GM18873 (cell line): ENCODE measurements at regions not wholly inside any gene's neighbourhood (a gene's known extent, or its start where the extent isn't known, plus 50 kb on each side); places are given as distances from the start of the nearest gene placed in this dataset.

Source experiments
- ATAC-seq: cut with Tn5 transposase; IDR thresholded peaks from one replicate; pipeline ENCODE4 v1.9.1; 2021; ENCODE audit warnings: mild to moderate bottlenecking, moderate library complexity, moderate number of reproducible peaks; ENCODE audit not compliant: unreplicated experiment, low FRiP score

DNA sequence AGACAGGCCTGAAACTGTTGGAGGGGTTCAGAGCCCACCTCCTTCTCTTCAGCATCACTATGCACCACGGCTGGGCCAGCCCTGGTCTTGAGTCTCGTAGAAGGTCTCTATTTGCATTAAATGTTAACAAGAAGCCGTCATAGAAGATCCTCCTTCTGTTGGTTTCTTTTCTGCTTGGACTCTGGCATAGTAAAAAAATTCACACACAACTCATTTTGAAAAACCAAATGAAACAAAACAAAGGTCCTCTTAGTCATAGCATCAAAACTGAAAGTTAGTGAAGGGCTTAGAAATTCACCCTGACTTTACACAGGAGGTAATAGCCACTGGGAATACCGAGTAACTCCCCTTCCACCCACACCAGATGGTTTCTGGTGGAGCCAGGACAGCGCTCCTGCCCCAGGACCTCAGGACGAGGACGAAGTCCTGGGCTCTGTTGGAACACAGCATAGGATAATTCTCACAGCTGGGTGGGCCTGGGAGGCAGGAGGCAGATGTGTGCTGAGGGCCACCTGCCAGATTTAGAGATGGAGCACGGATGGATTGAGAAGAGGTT, 248.4 kb upstream of the KLF6 start:
- ATAC-seq: peak; percentile 94

DNA sequence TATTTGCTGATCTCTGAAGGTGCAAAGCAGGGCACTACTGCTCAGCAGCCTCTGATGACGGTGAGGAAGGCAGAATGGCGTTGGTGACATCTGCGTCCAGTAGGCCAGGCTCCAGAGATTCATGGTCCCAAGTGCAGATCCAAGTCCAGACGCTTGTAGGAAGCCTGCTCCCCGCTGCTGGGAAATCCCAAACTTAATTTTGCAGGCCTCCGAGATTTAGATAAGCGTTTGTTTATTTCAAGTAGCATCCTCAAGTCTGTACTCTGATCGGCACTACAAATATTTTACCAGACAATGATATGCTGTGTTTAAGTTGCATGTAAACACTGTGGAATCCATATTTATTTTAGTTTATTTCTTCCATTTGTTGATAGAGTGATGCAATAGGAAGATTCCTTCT, 244.9 kb upstream of the KLF6 start:
- ATAC-seq: no peak

DNA sequence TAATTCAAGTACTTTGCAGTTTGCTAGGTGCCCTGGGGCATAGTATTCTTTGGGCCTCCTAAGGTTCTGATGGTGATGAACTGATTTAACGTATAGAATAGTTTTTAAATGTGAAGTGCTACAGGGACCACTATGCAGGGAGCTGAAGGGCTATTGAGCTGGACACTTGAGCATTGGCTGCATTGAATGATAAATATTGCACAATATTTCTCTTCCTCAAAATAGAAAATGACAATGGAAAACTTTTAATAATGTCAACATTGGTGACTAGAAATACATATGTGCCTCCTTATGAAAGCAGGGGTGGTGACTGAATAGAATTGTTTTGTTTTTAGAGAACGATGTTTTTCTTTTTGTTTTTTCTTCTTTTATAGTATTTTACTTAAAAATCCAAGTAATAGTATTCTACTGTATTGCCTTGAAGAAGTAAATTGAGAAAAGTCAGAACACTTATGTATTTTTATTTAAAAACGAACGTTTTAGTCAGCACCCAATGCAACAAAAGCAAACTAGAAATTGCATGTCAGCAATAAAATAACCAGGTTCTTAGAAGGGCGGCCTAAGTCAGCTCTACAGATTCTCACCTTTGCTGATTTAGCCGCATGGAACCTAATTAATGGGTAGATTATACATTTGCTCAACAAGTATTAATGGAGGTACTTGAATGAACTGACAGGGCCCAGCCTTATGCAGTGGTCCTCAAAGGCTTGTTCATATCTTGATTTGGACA, 244.0 kb upstream of the KLF6 start:
- ATAC-seq: no peak

DNA sequence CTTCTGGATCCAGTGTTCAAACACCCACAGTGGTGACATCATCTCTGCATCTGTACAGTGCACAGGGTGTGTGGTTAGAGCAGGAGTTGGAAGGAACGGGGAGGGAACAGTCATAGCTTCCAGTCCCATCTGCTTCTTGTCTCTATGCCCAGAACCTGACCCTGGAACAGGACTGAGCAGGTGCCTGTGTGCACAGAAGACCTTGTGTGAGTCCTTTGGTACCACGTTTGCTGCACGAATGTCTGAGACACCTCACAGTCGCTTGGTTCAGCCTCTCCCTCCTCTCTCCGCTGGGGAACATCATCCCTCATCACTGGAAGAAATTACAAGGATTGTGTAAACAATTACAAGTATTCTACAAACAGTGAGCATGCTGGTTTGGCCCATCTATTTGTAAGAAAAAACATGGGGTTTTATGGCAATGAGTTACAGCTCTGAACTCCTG, 243.0 kb upstream of the KLF6 start:
- ATAC-seq: no peak

DNA sequence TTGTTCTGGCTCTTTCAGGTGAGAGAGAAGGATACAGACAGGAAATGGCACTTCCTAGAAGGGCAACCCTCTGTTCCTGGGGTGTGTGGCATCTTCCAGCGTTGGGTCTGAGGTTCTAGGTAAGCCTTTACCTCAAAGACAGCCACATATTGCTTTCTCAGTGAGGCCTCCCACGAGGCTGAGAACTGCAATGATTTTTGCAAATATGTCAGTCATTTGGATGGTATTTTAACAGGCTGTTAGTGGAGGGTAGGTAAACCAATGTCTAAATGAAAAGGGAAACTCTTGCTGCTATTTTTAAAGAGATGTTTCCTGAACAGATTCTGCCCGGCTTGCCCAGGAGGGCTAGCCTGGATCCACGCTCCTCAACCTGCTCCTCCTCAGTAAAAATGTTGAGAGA, 240.3 kb upstream of the KLF6 start:
- ATAC-seq: no peak

DNA sequence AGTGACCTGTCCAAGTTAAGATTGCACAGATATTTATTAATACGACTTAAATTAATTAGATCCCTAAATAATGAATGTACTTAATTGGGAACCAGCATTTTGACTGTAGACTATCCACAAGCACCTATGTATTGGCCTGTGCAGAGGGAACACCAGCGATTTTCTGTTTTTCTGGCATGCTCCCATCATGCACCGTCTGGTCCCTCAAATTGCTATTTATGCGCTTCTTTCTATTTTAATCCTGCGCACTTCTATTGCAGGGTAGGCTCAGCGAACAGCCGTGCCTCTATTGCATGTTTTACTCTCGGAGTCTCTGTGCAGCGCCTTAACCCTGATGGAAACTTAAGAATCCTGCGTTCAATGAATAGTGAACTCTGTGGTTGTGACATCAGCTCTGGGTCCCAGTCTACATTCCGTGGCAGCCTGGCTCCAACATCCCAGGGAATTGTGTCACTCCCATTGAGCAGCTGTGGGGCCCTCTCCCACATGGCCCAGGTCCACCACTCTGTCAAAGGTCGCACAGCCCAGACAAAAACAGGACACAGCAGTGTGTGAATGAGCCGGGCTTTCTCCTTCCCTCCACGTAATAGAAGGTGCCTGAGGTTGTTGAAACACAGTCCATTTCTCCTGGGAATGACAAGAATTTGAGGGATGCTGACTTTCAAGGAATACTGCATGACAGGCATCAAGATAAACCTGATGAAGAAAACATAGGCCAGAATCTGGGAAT, 239.7 kb upstream of the KLF6 start:
- ATAC-seq: no peak

DNA sequence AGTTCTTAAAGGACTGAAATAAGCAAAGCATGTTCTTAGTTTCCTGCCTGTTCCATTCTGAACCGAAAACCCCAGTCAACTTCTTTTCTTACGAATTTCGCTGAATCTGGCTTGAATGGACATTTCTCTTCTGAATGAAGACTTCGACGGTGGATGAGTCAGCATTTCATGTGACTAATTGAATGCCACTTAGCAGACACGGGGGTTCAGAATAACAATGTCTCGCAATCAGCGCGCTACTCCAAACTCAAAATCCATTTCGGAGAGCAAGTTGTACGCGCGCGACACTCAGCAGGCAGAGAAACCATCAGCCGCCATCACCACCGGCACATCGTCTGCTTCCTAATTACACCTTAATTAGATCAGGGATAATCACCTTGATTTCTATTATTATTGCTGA, 239.0 kb upstream of the KLF6 start:
- no peak for ATAC-seq

DNA sequence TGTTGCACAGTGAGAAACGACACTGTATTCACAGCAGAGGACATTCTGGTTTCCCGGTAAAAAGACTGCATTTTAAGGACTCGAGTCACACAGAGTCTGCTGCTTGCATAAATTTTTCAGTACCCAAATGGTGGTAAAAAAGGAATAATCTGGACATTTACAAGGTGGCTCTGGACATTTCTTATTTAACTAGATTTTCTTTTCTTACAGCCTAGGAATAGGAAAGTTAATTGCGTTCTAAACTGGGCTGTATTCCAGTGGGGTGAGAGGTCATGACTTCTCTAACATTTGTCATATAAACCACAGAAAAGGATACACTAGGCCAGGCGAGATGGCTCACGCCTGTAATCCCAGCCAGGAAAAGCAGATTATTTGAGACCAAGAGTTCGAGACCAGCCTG, 237.5 kb upstream of the KLF6 start:
- no peak for ATAC-seq

DNA sequence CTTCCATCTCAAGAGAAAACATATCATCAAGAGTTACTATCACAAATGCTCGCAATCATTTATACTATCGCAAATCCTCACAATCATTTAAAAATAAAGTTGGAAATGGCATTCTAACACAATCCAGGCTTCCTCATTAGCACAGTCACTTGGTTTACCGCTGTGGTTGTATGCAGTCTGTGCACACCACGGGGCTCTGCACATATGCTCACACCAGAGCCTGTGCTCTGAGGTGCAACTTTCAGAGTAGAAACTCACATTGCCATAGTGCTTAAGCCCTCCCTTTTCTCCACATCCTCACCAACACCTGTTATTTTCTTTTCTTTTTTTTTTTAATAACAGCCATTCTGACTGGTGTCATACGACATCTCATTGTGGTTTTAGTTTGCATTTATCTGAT, 235.6 kb upstream of the KLF6 start:
- ATAC-seq: no peak

DNA sequence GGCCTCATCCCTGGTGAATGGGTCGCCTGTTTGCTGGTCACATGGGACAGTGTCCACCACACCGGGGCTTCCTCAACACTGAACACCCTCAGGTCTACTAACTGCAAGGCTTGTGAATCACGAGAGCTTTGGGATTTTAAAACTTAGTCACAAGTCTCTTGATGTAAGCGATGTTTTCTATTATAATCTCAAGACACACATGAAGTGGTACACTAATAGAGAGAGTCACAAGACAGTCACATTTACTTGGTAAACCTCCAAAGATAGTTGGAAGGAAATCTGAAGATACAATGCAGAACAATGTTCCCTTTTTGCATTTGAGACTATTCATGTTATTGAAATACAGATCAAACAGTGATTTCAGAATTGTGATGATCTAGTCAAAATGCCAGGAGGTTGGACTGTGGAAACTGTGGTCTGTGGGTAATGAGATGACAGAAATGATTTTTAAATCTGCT, 233.1 kb upstream of the KLF6 start:
- no peak for ATAC-seq

DNA sequence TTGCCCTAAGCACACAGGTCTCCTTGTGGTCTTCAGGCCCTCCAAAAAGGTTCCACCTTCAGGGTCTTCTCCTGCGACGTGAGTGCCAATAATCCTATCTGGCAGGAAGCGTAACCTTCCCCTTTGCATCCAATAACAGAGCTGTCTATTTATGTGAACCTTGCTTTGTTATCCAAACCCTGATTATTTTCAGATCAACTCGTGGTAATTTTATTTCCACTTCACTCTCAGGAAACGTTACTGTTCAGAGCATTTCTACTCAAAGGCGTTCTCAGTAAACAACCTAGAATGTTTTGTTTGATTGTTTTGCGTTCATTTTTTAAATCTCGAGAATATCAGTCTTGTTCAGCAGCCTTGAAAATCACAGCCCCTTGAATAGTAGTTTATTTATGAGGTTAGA, 232.3 kb upstream of the KLF6 start:
- no peak for ATAC-seq

DNA sequence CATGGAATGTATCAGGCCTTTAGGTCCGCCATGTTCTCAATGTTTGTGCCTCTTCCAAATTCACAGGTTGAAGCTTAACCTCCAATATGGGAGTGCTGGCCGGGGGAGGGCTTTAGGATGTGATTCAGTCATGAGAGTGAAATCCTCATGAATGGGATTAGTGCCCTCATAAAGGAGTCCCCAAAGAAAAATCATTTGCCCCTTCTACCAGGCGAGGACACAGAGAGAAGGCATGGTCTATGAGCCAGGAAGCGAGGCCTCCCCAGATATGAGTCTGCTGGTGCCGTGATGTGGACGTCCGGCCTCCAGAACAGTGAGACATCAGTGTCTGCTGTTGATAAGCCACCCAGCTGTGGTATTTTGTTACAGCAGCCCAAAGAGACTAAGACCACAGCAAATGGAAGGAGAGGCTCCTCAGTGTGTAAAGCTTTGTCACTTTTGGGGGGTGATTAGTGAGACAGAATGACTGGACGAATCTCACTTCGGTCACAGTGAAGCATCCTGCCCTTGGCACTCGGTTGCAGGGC, 231.3 kb upstream of the KLF6 start:
- no peak for ATAC-seq

DNA sequence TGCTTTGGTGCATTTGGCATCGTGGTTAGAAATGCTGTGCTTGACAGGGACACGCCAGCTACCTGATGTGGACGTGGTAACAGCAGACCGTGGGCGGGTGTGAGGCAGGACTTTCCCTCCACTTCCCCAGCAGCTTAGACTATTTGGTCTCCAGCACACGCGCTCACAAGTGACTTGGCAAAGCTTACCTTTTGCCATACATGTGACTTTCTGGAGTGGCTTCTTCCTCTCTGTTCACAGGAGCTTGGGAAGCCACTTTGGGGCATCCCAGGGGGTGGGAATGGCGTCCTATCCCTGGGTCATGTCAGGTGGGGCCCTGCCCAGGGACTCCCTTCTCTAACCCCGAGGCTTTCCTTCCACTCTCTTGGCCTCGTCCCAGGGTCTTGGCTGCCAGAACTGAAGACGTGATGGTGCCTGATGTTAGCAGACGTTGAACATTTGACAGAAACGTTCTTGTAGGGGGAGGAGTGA, 228.7 kb upstream of the KLF6 start:
- no peak for ATAC-seq

DNA sequence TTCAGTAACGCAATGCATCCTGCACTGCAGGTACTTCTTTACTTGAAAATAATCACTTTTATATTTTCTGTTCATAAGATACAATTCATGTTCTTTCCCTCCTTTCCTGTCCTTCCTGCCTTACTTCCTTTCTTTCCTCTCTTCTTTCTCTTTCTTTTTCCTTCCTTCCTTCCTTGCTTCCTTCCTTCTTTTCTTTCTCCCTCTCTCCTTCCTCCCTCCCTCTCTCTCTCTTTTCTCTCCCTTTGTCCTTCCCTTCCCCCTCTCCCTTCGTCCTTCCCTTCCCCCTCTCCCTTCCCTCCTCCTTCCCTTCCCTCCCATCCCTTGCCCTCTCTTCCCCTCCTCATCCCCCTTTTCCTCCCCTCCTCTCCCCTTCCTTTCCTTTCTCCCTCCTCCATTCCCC, 227.8 kb upstream of the KLF6 start:
- ATAC-seq: no peak

DNA sequence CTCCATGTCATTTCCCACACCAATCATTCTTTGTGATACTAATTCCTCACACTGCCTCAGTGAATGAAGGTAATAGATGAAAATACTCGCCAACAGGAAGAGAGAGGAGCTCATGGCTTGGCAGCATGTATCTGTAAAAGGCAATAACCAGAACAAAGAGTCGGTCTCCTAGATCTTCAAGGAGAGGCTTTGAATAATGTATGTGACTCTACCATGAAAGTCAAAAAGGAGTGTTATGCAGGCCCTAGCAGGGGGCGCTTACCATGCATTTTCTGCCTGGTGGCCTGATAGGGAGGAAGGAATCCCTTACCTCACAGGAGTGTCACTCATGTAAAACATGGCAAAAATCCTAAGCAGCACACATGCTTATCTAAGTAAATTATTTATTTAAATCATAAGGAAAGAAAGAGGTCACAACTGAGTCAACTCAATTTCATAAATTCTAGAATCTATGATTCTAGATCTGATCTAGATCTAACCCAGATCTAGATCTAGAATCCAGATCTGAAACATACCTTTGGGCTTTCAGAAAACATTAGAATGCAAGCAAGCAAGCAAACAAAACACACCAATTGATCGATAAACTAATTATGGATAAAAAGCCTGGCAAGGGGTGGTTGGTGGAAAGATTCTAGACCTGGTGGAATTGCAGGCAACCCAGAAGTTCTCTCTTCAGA, 226.3 kb upstream of the KLF6 start:
- ATAC-seq: no peak

DNA sequence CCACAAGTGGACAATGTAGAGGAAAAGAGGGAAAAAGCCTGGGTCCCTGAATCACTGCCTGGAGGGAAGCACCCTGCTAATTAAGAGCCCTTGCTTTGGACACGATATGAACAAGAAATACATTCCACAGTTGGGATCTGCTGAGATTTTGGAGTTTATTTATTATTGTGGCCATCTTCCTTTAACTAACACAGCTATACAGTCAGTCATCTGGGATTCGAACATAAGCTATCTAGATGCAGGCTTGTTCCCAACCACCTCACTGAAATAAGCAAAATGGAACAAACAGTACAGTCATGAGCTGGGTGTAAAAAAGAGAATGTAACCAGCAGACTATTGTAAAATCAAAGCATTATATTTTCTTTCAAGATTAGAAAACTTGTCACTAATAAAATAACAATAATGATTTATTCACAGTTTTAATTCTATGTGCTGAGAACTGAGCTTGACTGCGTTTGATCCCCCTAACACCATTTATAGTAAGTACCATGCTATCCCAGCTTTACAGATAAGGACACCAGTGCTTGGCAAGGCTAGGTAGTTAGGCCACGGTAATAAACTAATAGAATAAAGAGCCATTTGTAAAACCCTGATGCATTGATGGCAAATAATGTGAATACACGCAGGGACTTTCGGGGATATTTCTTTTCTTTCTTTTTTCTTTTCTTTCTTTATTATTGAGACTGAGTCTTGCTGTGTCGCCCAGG, 223.8 kb upstream of the KLF6 start:
- no peak for ATAC-seq

DNA sequence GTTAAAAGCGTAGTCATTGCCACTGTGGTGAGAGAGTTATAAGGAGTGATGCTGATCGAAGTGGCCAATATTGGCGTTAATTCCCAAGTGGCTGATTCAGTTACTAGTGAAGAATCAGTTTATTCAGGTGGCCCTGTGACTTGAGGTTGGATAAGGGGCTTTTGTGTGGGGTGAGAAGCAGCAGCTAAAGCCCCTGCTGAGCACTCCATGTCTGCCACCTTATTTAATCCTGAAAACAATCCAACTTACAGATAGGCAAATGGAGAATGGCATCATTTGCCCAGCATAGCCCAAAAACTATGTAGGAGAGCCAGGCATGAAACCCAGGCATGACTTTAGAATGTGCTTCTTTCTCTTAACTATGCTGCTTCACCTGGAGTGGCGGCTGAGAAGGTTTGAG, 222.8 kb upstream of the KLF6 start:
- no peak for ATAC-seq

DNA sequence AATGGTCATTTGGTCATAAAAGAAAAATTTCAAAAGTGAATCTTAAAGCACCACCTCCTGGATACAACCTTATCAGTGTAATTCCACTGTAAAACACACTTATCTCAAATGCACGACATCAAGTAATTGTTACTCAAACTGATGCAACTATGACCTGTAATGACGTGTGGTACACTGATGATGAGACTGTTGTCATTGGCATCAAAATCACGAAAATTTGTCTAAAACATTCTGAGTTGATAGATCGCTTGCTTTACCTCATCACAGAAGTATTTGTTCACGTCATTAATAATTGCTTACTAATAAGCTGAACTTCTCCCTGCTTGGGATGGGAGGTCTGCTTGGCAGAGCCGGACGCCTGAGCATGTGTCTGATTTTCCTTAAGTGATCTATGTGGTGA, 221.8 kb upstream of the KLF6 start:
- no peak for ATAC-seq

DNA sequence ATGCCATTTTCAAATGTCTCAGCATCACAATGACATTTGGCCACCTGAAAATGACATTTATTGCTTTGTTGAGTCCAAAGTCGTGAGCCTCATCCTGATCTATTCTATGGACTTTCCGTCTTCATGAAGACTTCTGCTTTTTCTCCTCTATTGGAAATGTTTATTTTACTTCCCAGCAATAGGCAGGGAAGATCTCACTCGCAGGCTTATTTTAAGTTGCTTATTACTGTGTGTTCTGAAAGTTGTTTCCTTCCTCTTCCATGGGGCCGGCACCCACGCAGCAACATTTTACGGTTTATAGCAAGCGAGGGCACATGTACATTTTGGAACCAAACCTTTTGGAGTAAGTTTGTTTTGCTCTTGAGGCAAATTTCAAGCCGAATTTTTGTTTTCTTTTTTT, 221.0 kb upstream of the KLF6 start:
- no peak for ATAC-seq

DNA sequence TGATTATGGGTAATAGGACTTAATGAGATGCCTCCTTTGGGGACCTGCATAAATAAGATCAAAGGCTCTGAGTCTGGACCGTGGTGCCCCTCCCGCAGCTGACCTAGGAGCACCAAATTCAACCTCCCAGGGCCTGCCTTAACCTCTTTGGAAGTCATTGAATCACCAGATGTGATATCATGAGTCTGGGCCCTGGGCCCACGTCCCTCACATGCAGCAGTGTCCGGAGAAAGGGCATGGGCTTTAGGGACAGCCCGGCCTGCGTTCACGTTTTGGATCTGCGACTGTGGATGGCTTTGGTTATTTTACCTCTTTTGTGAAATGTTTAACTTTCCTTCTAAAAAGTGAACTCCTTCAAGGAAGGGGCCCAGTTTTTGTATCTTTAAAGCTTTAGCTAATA, 220.0 kb upstream of the KLF6 start:
- no peak for ATAC-seq
